NCI-H345 treated with DMSO at 0.1 percent for 48 hours (cell line): ENCODE measurements at regions not wholly inside any gene's neighbourhood (a gene's known extent, or its start where the extent isn't known, plus 50 kb on each side); places are given as distances from the start of the nearest gene placed in this dataset.
A peak's percentile ranks its signal among the peaks of the same experiment; 100 is the strongest.

Source experiments
- DNase-seq: peaks from one replicate; lab custom pipeline; 2025; ENCODE audit not compliant: unreplicated experiment; lab: John Stamatoyannopoulos, UW

DNA sequence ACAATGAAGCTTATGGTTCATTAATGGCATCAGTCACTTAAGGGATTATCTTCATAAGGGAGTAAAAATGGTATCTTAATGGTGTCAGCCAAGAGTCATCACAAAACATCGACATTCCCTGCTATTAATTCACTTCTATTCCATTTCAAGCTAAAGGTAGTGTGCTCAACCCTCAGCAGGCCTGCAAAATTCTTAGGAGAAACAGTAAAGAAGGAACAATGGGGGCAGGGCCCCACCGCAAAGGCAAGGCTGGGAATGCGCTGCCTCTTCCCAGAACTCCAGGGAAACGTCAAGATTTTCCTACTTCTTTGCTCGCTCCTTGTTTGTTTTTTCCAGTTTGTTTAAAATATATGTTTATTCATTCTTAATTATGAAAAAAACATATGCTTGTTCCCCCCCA is 187.3 kb upstream of the TSC22D2 start:
- no peak for DNase-seq

DNA sequence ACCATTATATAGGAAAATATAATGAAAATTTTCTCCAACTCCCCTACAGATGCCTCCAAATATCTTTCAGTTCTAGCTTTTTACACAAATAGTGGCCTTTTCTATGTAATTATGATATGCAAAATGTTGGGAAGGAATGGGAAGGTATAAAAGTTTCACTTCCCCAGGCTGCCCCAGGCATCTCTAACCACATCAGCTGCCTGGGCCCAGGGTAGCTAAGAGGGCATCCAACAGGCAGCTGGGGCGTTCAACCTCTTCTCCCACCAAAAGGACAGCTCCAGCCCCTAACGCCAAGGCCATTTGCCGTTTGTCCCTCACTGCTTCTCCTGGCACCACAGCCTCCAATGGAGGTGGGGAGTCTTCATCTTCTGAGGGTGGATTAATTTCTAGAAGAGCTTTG is 188.1 kb upstream of the TSC22D2 start:
- no peak for DNase-seq

DNA sequence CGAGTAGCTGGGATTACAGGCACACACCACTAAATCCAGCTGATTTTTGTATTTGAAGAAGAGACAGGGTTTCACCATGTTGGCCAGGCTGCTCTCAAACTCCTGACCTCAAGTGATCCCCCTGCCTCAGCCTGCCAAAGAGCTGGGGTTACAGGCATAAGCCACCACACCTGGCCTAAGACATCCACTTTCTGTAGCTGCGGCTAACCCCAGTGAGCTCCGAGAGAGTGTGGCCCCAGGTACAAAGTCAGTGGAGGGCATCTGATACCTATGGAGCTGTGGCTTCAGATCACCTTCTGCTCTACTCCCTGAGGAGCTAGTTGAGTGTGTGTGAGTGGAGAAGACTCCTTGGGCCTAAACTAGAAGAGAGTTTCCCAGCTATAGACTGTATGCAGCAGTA is 189.3 kb upstream of the TSC22D2 start:
- no peak for DNase-seq

DNA sequence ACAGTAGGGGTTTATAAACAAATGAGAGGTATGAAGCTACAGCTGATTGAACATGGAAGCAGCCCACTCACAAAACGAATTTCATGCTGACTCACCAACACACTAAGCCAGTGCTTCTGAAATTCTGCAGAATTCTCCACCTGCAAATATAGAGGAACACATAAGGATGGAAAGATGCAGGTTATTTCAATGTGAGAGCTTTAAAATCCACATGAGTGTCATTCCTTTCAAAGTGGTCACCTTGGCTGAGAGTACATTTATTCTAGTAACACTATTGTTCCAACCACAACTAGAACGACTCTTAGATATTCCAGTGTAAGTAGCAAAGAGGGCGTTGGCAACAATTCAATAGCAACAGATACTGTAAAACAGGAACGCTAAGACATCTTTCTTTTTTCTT is 189.9 kb upstream of the TSC22D2 start:
- no peak for DNase-seq

DNA sequence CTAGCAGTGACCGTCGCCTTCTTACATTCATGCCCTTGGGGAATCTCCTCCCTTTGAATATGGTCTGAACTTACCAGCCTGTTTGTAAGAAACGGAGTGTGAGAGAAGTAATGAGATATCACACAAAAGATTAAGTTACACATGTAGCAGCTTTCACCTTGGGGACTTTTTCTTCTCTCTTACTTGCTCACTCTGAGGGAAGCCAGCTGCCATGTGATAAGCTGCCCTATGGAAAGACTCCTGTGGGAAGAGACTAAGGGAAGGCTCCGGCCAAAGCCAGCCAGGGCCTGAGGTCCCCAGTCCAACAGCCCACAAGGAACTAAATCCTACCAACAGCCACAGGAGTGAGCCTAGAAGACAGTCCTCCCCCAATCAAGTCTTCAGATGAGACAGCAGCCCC is 190.4 kb upstream of the TSC22D2 start:
- no peak for DNase-seq

DNA sequence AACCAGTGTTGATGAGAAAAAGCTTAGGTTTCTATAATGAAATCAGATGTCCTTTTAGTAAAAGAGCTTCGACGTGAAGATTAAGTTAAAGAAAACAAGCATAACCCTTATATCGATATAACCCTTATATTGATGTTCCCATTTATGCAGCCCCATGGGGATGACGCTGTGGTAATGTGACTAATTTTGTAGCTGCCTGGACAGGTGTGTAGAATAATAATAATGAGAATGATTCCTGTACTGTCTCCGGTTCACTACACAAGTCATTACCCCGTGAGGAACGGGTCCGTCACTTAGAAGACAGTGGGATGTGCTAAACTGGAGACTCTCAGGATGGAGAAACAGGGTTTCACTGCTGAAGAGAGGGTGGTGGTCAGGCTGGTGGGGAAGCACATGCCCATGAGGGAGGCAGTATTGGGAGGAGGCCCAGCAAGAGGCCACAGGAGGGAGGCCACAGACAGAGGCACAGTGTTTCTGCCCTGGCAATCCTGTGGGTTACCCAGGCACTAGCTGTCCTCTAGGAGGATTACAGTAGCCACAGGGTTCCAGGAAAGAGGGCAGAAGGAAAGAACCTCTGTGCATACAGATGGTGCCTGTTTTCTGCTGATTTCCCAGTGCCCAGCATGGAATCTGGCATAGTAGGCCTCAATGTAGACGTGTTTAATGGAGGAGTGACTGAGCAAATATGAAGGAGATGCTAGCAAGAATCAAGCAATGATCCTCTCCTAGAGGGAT is 191.1 kb upstream of the TSC22D2 start:
- DNase-seq = no peak

DNA sequence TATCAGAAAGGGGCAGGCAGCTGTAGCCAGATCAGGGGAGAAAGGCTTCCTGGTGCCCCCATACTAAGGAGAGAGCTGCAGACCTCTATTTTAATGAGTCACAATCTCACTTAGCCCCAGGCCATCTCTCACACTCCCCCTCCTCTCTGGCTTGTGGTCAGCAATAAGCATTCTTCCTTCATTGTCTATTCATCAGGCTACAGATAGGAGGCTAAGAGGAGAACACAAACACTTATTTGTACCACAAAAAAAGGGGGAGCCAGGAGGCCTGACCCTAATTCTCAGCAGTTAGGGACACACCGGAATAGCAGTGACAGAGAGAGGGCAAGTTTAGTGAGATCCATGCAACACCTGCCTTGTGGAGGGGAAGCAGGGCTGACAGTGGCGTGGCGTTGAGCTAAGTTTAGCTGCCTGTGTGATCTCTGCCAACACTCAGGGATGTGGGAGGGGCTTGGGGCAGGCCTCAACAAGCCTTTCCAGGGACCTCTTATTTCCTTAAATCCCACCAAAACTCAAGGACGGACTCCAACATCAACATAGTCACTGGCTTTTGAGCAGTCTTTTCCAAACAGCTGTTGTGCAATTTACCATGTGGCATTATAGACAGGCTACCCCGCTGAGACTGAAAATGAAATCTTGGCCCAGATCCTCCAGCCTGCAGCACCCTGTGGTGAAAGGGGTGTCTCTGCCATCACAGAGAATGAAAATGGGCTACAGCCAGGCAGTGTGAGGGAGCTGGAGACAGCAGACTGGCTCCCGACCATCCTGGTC is 191.9 kb upstream of the TSC22D2 start:
- DNase-seq = peak; percentile 93

DNA sequence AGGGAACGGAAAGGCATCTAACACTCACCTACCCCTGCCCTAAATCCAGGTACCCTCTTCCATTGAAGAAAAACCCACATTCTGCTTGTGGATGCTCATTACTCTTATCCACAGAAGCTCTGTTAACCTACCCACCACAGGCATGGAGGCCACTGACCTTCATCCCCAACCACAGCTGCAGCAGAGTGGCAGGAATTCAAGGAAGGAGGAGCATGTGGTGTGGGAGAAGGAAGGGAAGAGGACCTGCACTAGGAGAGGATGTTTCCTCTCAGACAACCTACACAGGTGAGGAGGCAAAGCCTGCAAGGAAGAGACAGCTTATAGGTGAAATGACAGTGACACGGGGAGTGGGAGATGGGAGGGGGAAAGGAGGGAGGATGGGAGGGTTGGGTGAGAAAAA is 192.5 kb upstream of the TSC22D2 start:
- no peak for DNase-seq

DNA sequence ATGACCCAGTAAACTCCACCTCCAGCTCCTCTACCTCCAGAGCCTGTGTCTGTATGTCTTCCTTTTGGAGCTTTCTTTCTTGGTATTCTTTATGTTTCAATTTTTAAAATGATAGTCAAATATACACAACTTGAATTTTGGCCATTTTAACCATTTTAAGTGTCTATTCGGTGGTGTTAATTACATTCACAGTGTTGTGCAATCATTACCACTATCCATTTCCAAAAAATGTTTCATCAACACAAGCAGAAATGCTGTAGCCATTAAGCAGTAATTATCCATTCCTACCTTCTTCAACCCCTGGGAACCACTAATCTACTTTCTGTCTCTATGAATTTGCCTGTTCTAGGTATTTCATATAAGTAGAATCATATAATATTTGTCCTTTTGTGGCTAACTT is 194.5 kb upstream of the TSC22D2 start:
- no peak for DNase-seq

DNA sequence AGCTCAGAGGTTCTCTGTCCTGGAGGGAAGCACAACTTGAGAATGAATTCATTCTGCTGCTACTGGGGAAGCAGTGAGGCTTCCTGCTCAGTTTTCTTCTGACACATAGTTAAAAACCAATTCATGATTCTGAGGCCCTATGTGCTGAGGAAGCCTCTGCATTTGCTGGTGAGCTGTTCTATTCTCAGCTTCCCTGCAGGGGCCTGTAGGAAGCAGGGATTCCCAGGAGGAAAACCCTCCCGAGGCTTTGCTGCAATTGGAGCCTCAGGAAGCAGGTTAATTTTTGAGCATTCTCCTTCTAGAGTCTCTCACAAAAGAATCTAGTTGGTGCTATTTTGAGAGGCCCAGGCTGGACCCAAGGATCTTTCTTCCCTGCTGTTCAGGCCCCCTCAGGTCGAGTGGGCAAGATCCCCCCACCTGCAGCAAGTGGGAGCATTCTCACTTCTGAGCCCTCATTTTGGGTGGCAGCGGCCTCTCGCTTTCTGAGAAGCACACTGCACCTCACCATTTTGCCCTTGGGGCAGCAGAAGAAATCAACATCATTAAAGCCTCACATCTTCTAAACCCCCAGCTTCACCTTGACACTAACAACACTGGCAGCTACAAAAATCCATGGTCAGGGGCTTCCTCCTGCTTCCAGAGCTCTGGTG is 197.5 kb upstream of the TSC22D2 start:
- no peak for DNase-seq

DNA sequence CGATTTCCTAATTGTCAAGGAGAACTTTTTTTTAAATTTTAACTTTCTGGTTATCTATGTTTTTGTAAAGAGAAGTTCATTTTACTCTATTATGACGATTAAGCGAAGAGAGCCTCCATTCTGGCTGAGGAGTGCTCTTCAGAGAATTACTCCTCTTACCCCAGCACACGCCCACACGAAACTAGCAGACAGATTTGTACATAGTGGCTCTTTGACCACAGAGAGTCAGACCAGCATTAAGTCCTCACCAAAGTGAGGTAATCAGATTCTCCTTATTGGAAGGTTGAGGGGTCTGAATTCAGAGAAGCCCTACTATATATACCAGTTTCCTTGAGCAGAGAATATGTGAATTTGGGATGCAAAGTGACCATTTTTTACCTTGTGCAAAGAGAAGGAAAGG is 204.8 kb upstream of the TSC22D2 start:
- no peak for DNase-seq

DNA sequence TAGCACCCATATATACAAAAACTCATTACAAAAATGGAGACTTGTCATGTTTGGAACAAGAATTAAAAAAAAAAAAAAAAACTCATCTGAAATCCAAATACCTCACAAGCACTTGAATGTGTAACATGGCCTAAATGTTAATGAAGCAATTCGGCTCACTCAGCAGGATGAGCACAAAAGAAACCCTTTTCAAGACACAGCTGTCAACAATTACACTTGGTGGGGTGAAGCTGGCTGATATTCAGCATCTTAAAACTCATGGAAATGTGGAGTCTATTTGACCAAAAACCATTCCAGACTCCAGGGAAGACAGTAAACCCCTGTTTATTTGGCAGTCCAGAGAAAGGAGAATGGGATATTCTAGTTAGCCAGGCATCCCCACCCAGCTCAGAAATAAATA is 205.4 kb upstream of the TSC22D2 start:
- no peak for DNase-seq

DNA sequence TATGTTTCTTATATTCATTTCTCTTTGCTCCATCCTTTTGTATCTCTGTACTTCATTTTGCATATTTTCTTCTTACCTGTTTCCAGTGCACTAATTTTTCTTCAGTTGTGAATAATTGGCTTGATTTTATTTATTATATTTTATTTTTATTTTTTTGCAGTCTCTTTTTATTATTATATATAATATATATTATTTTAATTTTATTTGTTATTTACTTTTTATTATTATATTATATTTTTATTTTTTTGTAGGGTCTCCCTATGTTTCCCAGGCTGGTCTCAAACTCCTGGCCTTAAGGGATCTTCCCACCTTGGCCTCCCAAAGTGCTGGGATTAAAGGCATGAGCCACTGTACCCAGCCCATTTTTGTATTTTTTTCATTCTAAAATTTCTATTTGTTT is 213.1 kb upstream of the TSC22D2 start:
- DNase-seq = no peak

DNA sequence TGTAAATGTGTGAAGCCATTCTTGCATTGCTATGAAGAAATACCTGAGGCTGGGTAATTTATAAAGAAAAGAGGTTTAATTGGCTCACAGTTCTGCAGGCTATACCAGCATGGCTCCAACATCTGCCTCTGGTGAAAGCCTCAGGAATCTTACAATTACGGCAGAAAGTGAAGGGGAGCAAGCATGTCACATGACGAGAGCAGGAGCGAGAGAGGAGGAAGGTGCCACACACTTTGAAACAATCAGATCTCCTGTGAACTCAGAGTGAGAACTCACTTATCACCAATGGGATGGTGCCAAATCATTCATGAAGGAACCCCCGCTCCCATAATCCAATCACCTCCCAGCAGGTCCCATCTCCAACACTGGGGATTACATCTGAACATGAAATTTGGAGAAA is 213.6 kb upstream of the TSC22D2 start:
- no peak for DNase-seq

DNA sequence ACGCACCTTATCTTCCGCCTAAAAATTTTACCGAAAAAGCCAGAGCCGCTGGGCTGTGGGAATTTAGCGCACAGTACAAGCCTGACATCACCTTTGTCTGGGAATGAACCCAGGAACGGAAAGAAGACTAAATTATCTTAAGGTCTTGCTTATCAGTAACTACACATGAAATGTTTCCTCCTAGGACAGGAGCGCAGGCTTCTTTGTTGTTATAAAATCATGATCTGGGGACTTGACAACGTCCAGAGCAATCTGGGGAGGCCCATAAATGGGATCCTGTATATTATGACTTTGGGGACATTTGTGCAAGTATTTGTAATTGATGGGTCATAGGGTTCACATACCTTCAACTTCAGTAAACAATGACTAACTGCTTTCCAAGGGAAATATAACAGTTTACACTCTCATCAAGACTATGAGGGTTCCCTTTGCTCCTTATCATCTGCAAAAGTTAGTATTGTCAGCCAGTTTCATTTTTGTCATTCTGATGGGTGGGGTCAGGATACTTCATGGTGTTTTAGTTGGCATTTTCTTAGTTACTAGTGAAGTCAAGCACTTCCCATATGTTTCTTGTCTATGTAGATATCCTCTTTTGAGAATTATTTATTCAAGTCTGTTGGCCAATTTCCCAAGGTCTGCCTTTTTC is 213.9 kb upstream of the PFN2 start:
- DNase-seq = no peak

DNA sequence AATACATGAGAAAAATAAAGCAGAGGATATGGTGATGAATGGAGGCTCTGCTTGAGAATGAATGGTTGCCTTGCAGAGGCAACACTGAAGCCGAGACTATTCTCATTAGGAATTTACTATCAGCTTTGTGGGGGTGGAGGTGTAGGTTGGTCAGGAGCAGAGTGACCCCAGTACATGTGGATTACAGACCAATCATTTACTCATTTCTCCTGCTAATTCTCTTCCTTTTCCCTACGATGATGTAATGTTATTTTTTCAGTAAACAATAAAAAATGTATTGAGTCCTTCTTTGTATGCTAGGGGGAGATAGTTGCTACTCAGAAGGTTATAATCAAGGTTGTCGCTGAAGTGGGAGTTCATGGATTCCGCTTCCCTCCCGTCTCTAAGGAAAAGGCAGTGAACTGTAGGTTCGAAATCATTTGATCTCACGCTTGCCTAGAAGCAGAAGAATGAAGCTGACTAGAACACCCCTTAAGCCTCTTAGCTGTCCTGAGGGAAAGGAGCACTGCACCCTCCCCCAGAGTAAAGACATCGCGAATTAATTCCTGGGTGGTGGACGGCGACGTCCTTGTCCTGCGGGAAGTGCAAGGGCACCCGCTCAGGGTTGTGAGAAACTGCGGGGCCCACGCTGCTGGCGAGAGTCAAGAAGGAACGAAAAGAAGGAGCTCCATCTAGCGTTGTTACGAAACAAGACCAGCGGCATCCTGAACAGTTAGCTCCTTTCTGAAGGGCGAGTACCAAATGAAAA is 213.2 kb upstream of the PFN2 start:
- peak; percentile 50 for DNase-seq

DNA sequence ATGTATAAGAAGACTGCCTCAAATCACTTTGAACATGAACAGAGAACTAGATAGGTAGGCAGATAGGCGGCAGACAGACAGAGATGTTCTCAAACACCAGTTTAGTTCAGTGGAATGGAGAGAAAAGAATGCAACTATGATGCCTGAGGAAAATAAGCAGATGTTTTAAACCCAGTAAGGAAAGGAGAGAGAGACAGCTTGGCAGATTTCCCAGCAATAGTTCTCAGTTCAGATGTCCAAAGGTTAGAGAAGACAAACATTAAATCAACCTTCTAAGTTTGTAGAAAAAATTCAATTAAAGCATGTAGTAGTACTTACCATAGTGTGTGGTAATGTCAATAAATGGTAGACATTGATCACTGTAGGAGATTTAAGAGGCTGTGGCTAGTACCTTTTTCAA is 209.6 kb upstream of the PFN2 start:
- DNase-seq = no peak

DNA sequence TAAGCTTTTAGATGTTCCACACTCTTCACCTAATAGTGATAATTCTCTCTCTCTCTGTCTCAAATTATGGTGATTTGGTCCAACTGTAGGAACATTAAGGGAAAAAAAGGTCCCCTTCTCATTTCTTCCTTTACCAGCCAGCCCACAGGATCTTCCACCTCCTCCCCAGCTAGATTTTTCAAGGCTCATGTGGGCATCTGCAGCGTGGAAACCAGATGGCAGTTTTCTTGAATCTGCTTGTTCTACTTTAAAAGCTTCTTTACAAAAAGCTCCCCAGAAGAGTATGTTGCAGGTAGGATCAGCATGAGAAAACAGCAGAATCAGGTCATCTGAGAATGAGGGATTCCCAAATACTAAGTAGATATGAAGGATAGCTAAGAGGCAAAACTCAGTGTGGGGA is 208.6 kb upstream of the PFN2 start:
- DNase-seq = no peak

DNA sequence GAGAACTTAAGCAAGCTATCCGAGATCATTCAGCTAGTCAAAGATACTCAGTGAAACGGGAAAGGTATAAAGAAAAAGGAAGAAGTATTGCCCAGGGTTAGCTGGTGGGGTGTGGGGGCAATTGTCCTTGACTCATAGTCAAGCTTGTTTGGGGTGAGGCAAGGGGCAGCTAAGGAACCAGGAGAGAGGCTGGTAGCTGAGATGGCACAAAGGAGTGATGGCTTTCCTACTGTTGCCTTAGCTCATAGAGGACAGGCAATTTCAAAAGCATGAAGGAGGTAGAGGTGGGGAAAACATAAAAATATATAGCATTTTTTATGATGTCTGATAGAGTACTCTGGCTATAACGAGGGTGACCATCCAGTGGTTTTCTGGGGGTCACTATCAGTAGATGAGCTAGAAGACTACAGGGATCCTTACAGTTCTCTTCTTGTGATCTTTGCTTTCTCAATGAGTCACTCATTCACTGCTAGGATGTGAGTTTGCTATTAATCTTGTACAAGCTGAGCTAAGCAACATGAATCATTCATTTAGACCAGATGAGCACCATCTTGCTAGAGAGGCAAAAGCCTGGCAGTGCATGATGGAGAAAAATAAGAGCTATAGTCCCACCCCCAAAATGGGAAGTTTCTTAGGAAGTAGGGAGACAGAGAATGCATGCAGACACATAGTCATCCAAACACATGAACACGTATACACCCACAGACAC is 207.1 kb upstream of the PFN2 start:
- no peak for DNase-seq

DNA sequence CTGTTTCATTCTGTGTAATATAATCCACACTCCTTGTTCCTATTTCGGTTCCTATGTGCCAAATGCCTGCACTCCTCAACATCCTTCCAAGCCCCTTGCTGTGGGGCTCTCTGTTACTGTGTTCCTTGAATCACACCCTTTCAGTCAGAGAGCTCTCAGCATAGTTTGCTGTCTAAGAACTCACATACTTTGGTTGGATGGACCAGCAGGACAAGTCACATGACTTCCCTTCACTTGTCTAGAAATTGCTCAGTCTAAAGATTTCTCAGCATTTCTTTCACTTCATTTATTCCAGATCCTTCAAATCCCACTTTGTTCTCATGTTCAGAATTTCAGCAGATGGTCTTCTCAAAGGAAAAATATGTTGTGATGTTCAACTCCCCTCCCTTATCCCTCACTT is 203.5 kb upstream of the PFN2 start:
- DNase-seq = no peak
